NCI-H345 treated with DMSO at 0.1 percent for 48 hours (cell line): ENCODE measurements at regions not wholly inside any gene's neighbourhood (a gene's known extent, or its start where the extent isn't known, plus 50 kb on each side); places are given as distances from the start of the nearest gene placed in this dataset.
"Not testable (repeated sequence)": the region's sequence is repeated elsewhere in the genome, so short reads cannot be mapped to it uniquely, and the experiment has no call there.

Source experiments
- DNase-seq: peaks from one replicate; lab custom pipeline; 2025; ENCODE audit not compliant: unreplicated experiment; lab: John Stamatoyannopoulos, UW

DNA sequence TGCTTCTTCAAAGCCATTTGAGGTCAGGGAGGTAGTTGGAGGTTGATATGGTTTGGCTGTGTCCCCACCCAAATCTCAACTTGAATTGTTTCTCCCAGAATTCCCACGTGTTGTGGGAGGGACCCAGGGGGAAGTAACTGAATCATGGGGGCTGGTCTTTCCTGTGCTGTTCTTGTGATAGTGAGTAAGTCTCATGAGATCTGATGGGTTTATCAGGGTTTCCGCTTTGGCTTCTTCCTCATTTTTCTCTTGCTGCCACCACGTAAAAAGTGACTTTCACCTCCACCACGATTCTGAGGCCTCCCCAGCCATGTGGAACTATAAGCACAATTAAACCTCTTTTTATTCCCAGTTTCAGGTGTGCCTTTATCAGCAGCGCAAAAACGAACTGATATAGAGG, 62.5 kb upstream of the NFE2L3 start:
- not testable (repeated sequence) for DNase-seq

DNA sequence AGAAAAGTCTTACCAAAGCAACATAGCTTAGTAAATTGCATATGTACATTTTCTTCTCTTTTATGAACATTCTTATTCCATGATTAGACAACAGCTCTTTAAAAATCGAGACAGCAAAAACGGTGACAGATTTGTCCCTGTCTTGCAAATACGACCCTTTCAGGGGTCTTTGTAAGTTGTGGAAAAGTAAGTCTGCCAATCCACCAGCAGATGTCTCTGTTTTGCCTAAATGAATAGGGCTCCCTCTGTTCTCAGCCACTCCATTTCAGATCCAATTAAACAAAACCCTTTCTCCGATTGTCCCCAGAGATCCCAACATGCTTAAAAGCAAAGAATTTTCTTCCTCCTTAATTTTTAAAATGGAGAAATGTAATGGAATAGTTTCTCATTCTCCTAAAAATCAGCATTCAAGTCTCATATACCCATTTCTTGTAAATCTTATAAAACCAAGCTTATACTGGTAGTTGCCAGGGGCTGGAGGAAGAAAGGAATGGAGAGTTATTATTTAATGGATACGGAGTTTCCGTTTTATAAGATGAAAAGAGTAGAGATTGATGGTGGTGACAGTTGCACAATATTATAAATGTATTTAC, 61.0 kb upstream of the NFE2L3 start:
- DNase-seq = peak; percentile 62

DNA sequence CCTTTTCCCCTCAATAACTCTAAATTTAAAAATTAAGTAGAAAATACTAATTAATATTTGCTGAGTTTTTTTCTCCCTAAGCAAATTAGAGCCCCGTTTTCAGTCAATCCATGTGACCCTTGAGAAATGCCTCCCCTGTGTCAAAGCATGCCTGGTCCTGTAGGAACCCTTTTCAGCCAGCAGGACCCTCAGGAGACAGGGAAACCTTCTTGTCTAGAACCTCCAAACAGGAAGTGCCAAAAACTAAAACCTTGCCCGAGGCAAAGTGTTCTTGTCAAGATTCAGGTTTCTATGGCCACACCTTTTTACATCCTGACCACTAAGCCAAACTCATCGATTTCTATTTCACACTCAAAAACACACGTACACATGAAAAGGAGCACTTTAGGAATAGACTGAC, 60.1 kb upstream of the NFE2L3 start:
- no peak for DNase-seq

DNA sequence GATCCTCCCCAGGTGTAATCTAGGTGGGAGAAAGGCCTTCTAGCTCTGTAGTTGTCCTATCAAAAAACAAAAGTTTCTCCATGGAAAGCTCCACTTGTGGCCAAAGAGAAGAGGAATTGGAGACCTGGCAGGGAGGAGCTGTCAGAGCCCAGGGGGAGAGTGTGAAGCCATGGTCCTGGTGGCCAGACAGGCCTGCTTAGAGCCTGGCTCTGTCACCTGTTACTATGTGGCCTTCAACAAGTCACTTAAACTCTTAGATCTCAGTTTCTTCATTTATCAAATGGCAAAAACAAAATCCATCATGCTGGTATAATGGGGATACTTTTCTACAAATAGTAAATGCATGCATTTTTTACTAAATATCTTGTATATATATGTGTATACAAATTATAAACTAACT, 59.0 kb upstream of the NFE2L3 start:
- no peak for DNase-seq

DNA sequence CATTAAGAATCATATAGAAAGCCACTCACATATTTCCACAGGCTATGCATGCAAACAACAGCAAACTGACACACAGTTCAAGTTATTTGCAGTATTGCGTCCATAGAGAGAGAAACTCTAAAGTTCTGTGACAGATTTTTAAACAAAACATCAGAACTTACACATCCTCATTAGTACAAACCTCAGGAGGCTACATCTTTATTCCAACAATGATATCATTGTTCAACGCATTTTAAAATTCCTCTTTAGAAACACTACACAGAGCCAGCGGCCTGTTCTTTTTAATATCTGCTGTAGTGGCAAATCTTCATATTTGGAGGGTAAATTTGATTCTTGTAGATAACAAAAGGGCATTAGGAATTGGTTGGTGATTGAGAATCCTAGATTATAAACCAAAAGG, 55.9 kb upstream of the NFE2L3 start:
- no peak for DNase-seq

DNA sequence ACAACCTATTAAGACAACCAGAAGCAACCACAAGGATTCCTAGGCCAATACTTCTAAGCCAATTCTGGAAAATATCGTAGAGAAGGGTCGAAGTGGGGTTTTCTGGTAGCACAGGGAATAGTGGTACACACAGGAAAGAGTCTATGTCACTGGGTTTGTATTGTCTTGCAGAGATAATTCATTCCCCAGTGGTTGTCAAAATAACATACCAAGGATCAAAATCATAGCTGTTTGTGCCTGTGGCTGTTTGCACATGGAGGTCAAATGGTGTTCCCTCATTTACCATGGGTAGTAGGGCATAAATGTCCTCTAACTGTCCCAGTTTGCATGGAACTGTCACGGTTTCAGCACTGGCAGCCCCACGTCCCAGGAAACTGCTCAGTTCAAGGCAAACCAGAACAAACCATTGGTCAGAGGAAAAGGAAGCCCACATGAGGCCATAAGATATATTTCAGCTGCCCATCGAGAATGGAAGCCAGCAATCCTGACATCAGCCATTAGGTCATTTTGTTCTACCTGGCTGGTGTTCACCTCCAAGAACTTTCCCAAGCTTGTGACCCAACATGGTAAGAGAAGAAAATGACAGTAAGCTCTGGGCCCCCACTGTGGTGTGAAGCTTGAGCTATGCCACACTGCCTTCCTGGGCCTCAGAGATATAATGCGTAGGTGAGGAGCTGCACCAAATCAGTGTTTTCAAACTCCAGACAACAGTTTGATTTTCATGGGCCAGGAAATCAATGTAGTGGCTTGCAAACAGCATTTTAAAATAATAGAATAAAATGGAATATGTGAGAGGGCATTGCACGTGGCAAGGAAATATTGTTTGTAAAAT, 53.9 kb upstream of the NFE2L3 start:
- DNase-seq = no peak

DNA sequence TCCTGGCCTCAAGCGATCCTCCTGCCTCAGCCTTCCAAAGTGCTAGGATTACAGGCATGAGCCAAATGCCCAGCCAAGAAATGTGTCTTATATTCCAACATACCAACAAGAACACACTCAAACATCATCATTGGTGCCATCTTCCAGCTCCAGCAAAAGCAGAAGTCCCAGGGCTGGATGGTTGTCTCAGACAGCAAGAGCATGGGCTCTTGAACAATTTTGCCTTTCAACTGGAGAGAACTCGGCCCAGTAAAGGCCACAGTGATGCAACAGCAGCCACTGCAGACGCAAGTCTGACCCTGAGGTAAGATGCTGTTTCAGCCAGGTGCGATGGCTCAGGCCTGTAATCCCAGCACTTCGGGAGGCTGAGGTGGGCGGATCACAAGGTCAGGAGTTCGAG, 52.8 kb upstream of the NFE2L3 start:
- DNase-seq = no peak

DNA sequence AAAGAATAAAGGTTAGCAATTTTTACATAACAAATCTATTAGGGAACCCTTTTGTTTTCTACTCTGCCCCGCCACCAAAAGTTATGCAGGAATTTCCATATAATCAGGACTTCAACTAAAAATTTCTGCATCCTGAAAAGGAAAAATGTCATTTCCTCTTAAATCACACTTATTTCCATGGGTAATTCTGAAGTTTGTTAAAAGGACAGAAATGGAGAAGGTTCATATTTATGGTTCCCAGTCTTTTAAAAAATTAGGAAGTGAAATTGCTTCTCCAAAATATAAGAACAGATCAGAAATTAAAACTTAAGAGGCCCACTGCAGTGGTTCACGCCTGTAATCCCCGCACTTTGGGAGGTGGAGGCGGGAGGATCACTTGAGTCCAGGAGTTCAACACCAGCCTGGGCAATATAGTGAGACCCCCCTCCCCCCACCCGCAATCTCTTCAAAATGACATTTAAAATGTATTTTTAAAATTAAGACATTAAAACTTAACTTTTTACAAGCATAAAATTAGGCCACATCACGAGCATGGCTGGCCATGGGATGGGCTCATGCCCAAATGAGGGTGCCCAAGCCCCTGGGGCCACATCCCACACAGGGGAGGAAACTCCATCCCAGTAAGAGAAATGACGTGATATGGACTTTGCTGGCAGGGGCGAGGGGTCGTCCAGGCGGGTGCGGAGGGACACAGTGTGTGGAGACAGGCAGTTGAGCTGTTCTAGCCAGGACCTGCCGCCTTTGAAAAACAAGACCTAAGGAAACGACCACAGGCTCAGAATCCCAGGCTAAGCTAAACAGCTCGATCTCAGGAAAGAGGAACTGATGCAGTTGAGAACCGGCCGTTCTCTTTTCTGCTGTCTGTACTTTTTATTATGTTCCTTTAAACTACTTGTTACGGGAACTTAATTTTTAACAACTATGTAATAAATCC, 51.3 kb upstream of the NFE2L3 start:
- no peak for DNase-seq

DNA sequence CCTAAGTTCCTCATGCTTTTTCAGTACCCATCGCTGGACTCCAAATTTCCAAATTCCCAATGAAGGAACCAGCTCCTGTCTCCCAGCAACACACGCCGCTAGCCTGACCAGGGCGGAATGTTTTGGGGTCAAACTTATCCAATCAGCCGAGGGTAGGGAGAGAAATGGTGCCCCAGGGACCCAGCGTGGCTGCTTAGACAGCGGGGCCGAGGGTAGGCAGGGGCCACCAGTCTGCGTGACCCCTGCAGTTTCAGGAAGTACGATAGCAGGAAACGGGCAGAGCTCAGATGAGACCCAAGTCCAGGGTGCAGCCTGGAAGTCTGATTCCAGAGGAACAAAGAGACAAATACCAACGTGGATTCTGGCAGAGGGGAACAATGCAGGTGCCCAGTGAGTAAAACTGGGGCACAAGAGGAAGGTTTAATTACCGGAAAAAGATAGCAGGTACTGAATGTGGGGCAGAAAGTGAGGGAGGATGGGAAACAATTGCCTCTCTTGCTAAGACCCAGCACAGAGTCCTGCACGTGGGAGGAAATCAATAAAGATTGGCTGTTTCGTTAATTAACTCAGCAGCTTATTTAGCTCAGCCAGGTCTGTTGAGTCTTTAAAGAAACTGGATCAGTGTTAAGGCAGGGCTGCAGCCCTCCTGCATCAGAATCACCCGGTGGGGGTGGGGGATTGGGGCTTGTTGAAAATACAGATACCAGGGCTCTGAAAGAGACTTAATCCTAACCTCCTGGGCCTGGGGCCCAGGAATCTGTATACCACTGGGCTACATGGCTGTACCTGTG, 50.4 kb upstream of the NFE2L3 start:
- no peak for DNase-seq

DNA sequence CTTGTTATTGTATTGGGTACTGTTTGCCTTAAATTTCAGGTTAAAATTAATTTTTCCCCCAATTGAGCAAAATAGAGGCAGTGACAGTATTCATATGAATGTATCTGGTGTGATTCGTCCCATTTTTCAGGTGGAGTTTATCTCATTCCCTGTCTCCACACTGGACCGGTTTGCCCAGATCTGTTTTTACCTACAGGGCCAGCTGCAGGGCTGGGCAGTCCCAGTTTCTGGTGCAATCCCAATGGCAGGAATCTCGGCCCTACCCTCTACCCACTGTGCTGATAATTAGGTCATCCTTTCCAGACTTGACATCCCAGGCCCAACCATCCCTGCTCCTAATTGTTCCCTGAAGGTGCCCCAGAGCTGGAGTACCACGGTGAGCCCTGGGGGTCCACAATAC, 49.8 kb upstream of the NFE2L3 start:
- DNase-seq = no peak
